Stomach (tissue), 4 donors: ENCODE measurements at regions not wholly inside any gene's neighbourhood (a gene's known extent, or its start where the extent isn't known, plus 50 kb on each side); places are given as distances from the start of the nearest gene placed in this dataset.

Experiments used
- CTCF ChIP-seq, 7 experiments: fragments of 450-650 bp in 4 of 7; fragments of 200-600 bp in 3 of 7; sonication (generic) in 3 of 7; IDR thresholded peaks; one replicate each; pipeline ENCODE4 v1.5.1; 2016 to 2019; ENCODE audit warnings: antibody characterized with exemption in 7 of 7, control low read depth in 2 of 7, mild to moderate bottlenecking in 1 of 7
- EP300 ChIP-seq: sonication (generic); formaldehyde crosslinking; IDR thresholded peaks from one replicate; pipeline ENCODE4 v1.6.1; 2017; ENCODE audit warnings: antibody characterized with exemption
- POLR2A ChIP-seq, 4 donors: fragments of 450-650 bp; IDR thresholded peaks; one replicate each; pipeline ENCODE4 v1.6.1; 2016; ENCODE audit warnings: antibody characterized with exemption in 4 of 4, control low read depth in 2 of 4, mild to moderate bottlenecking in 1 of 4, moderate library complexity in 1 of 4

GRCh38 chr14:82759656-82760055 is 1226.0 kb upstream of the SEL1L start:
- TF ChIP-seq CTCF (IDR thresholded peaks at IDR 0.05) (no peak), POLR2A (IDR thresholded peaks at IDR 0.05) (no peak), EP300 (no peak)
